ENCODE measurements at regions not wholly inside any gene's neighbourhood (a gene's known extent, or its start where the extent isn't known, plus 50 kb on each side); places are given as distances from the start of the nearest gene placed in this dataset.
"Not testable (repeated sequence)": the region's sequence is repeated elsewhere in the genome, so short reads cannot be mapped to it uniquely, and the experiment has no call there.

GRCh38 chr20:26133794-26134193 is 437.1 kb upstream of the ZNF337 start:
- TF ChIP-seq CTCF (conservative IDR thresholded peaks at IDR 0.05; ENCODE audit: low read length); EZH2phosphoT487 (IDR thresholded peaks at IDR 0.05; ENCODE audit: borderline replicate concordance, low read depth, low read length): not testable (repeated sequence)
